Esophagus squamous epithelium (tissue), 5 donors: ENCODE measurements at regions not wholly inside any gene's neighbourhood (a gene's known extent, or its start where the extent isn't known, plus 50 kb on each side); places are given as distances from the start of the nearest gene placed in this dataset.

Experiments
- DNase-seq: peaks from one replicate; lab custom pipeline; 2025; lab: John Stamatoyannopoulos, UW
- H3K27ac ChIP-seq, 4 donors: fragments of 200-600 bp; sonication (generic); one replicate each; pipeline ENCODE4 v1.5.1; 2016 to 2019; ENCODE audit warnings: mild to moderate bottlenecking in 1 of 4
- H3K27me3 ChIP-seq, 4 donors: fragments of 200-600 bp; sonication (generic); 1 replicate in 3 of 4; 2 replicates in 1 of 4; pipeline versions ENCODE4 v1.5.1 to v1.6.0; 2017 to 2021; ENCODE audit warnings: antibody characterized with exemption in 1 of 4
- H3K36me3 ChIP-seq, 3 donors: fragments of 200-600 bp; sonication (generic); one replicate each; pipeline ENCODE4 v1.5.1; 2016 to 2019
- H3K4me1 ChIP-seq, 3 donors: fragments of 200-600 bp; sonication (generic); one replicate each; pipeline ENCODE4 v1.5.1; 2017 to 2019
- H3K4me3 ChIP-seq, 4 donors: fragments of 200-600 bp; sonication (generic); 1 replicate in 3 of 4; 2 replicates in 1 of 4; pipeline ENCODE4 v1.5.1; 2016 to 2019; ENCODE audit warnings: mild to moderate bottlenecking in 2 of 4, moderate library complexity in 1 of 4
- H3K9me3 ChIP-seq, 3 donors: fragments of 200-600 bp; sonication (generic); one replicate each; pipeline ENCODE4 v1.5.1; 2016 to 2019
- POLR2A ChIP-seq, 4 donors: fragments of 450-650 bp; IDR thresholded peaks; one replicate each; pipeline ENCODE4 v1.6.1; 2017; ENCODE audit warnings: antibody characterized with exemption in 4 of 4, mild to moderate bottlenecking in 4 of 4, moderate library complexity in 3 of 4
- WGBS, 2 donors: methylation state at CpG; one replicate each; pipeline ENCODE4 v1.1.5; 2018; 5-methylcytosine and 5-hydroxymethylcytosine counted together
- intact Hi-C: fragments of 100-400 bp; cut with DNase I; formaldehyde crosslinking; loops from one replicate; pipeline ENCODE4 v1.15.0; 2022
- TF ChIP-seq, protein P1 (sequence below), 6 experiments: fragments of 450-650 bp in 4 of 6; fragments of 200-600 bp in 2 of 6; sonication (generic) in 2 of 6; IDR thresholded peaks; one replicate each; pipeline ENCODE4 v1.5.1; 2016 to 2019; ENCODE audit warnings: antibody characterized with exemption in 6 of 6, mild to moderate bottlenecking in 4 of 6, moderate library complexity in 4 of 6
- donor health status: DM: yes; HTN: yes; CAD: no.

DNA sequence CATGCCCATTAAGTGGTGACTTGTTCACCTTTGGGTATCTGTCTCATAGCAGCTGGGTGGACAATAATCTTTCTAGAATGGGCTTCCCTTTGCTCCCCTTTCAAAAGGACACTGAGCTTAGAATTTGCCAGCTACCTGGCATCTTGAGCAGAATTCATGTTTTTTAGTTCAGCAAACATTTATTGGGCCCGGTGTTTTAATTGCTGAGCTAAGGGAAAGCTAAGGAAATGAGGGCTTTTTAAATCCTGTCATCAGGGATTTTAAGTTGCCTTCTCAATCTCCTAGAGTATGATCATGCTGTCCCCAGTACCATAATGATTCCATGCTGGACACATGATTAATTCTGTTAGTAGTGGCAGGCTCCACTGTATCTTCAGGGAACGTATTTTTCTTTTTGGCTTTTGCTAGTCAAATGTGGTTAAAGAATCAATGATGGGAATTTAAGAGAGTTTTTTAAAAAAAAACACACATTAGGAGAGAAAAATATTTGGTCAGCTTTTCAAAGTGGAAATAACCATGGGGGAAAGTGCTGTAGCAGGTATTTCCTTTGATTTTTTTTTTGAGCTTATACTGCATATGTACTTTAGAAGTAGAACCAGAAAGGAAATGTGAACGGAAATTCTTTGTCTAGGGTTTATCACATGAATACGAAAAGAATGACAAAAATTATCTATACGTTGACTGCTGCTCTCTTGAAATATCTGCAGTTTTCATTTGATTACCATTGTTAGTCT lies 208.9 kb downstream of the CLCN4 start:
- intact Hi-C loops, result no loop called here
- TF ChIP-seq POLR2A (IDR thresholded peaks at IDR 0.05), result no peak
- TF ChIP-seq, protein P1, sequence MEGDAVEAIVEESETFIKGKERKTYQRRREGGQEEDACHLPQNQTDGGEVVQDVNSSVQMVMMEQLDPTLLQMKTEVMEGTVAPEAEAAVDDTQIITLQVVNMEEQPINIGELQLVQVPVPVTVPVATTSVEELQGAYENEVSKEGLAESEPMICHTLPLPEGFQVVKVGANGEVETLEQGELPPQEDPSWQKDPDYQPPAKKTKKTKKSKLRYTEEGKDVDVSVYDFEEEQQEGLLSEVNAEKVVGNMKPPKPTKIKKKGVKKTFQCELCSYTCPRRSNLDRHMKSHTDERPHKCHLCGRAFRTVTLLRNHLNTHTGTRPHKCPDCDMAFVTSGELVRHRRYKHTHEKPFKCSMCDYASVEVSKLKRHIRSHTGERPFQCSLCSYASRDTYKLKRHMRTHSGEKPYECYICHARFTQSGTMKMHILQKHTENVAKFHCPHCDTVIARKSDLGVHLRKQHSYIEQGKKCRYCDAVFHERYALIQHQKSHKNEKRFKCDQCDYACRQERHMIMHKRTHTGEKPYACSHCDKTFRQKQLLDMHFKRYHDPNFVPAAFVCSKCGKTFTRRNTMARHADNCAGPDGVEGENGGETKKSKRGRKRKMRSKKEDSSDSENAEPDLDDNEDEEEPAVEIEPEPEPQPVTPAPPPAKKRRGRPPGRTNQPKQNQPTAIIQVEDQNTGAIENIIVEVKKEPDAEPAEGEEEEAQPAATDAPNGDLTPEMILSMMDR (IDR thresholded peaks at IDR 0.05), result no peak
- Histone ChIP-seq H3K4me1 (no peaks in the 10 kb centered on the region), H3K27me3 (no peaks in the 10 kb centered on the region), H3K36me3 (no peaks in the 10 kb centered on the region), H3K9me3 (no peaks in the 10 kb centered on the region), H3K4me3 (no peak overlapping the region), H3K27ac (no peak overlapping the region)
- 71 to 80% methylated on average over 5 of the region's 5 CpGs for WGBS, 2 donors
- no peak for DNase-seq

GRCh38 chrX:10367406-10367805 lies 210.6 kb downstream of the CLCN4 start:
- H3K4me3 ChIP-seq, result no peak overlapping the region
- 74 to 93% methylated on average over 5 of the region's 5 CpGs for WGBS, 2 donors
- no peaks in the 10 kb centered on the region for H3K9me3 ChIP-seq
- TF ChIP-seq, protein P1 (IDR thresholded peaks at IDR 0.05), result no peak
- TF ChIP-seq POLR2A (IDR thresholded peaks at IDR 0.05), result no peak
- no peak overlapping the region for H3K27ac ChIP-seq
- no peaks in the 10 kb centered on the region for H3K4me1 ChIP-seq
- intact Hi-C loops, result no loop called here
- H3K36me3 ChIP-seq, result no peaks in the 10 kb centered on the region
- H3K27me3 ChIP-seq, result no peaks in the 10 kb centered on the region
- no peak for DNase-seq

DNA sequence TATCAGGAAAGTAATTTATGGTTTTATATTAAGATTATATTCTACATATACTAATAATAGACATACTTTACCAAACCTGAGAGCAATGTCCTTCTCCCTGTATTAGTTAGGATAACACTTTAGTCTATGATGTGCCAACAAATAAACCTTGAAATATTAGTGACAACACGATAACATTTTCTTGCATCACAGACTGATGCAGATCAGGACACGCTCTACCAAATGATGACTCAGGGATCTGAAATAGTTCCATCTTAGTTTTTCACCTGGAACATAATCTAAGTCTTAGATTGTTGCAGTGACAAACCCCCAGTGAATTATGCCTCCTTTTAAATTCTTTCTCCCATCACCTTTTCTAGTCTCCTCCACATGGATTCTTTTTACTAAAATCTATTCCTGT lies 214.2 kb downstream of the CLCN4 start:
- no peaks in the 10 kb centered on the region for H3K27me3 ChIP-seq
- H3K36me3 ChIP-seq, result no peaks in the 10 kb centered on the region
- no peak for DNase-seq
- no peak overlapping the region for H3K4me3 ChIP-seq
- WGBS, 2 donors, result 37 to 47% methylated on average over 2 of the region's 2 CpGs
- intact Hi-C loops, result no loop called here
- no peaks in the 10 kb centered on the region for H3K9me3 ChIP-seq
- H3K27ac ChIP-seq, result no peak overlapping the region
- no peaks in the 10 kb centered on the region for H3K4me1 ChIP-seq
- TF ChIP-seq POLR2A (IDR thresholded peaks at IDR 0.05), result no peak
- TF ChIP-seq, protein P1 (IDR thresholded peaks at IDR 0.05), result no peak

GRCh38 chrX:10377427-10377826 lies 220.7 kb downstream of the CLCN4 start:
- intact Hi-C loops, result no loop called here
- no peaks in the 10 kb centered on the region for H3K36me3 ChIP-seq
- no peak for DNase-seq
- H3K27ac ChIP-seq, result no peak overlapping the region
- peaks cover 0 to 20% (median 0%) of the 10 kb centered on the region in 3 donors for H3K4me1 ChIP-seq
- no peak overlapping the region for H3K4me3 ChIP-seq
- peaks cover 0 to 5% (median 0%) of the 10 kb centered on the region in 3 donors for H3K9me3 ChIP-seq
- no peaks in the 10 kb centered on the region for H3K27me3 ChIP-seq
- TF ChIP-seq POLR2A (IDR thresholded peaks at IDR 0.05), result no peak
- TF ChIP-seq, protein P1 (IDR thresholded peaks at IDR 0.05), result no peak

- no peak overlapping the region for H3K4me3 ChIP-seq
- no peak for DNase-seq
- peaks cover 0 to 5% (median 0%) of the 10 kb centered on the region in 3 donors for H3K9me3 ChIP-seq
- intact Hi-C loops, result no loop called here
- no peaks in the 10 kb centered on the region for H3K27me3 ChIP-seq
- H3K4me1 ChIP-seq, result peaks cover 0 to 20% (median 0%) of the 10 kb centered on the region in 3 donors
- no peaks in the 10 kb centered on the region for H3K36me3 ChIP-seq
- no peak overlapping the region for H3K27ac ChIP-seq
- WGBS, 2 donors, result 30 to 32% methylated on average over 3 of the region's 3 CpGs
- TF ChIP-seq, protein P1 (IDR thresholded peaks at IDR 0.05), result no peak
- no peak for TF ChIP-seq POLR2A (IDR thresholded peaks at IDR 0.05)
Observed at GRCh38 chrX:10379878-10380277, 223.1 kb downstream of the CLCN4 start.
